Coronary artery (tissue), 2 donors: ENCODE measurements at regions not wholly inside any gene's neighbourhood (a gene's known extent, or its start where the extent isn't known, plus 50 kb on each side); places are given as distances from the start of the nearest gene placed in this dataset.
"Not testable (repeated sequence)": the region's sequence is repeated elsewhere in the genome, so short reads cannot be mapped to it uniquely, and the experiment has no call there.

Source experiments
- DNase-seq: peaks from one replicate; pipeline ENCODE4 v3.0.0-alpha.2; 2017; ENCODE audit warnings: low spot score
- H3K27ac ChIP-seq, 2 donors: fragments of 200-600 bp; sonication (generic); one replicate each; pipeline ENCODE4 v1.5.1; 2016 to 2019
- H3K4me3 ChIP-seq: fragments of 200-600 bp; sonication (generic); 2 replicates; pipeline ENCODE4 v1.5.1; 2016; ENCODE audit warnings: mild to moderate bottlenecking, moderate library complexity
- CTCF ChIP-seq: fragments of 200-600 bp; sonication (generic); IDR thresholded peaks from one replicate; pipeline ENCODE4 v1.5.1; 2019; ENCODE audit warnings: antibody characterized with exemption

- no peak overlapping the region for H3K4me3 ChIP-seq
- DNase-seq = no peak
- no peak for TF ChIP-seq CTCF
- no peak overlapping the region for H3K27ac ChIP-seq
These were observed 141.4 kb upstream of the TBX18 start for GRCh38 chr6:84905823-84906222.

- Histone ChIP-seq H3K27ac (no peak overlapping the region), H3K4me3 (no peak overlapping the region)
- TF ChIP-seq CTCF = no peak
- DNase-seq = no peak
These were observed 138.0 kb upstream of the TBX18 start for GRCh38 chr6:84902354-84902928.

DNA sequence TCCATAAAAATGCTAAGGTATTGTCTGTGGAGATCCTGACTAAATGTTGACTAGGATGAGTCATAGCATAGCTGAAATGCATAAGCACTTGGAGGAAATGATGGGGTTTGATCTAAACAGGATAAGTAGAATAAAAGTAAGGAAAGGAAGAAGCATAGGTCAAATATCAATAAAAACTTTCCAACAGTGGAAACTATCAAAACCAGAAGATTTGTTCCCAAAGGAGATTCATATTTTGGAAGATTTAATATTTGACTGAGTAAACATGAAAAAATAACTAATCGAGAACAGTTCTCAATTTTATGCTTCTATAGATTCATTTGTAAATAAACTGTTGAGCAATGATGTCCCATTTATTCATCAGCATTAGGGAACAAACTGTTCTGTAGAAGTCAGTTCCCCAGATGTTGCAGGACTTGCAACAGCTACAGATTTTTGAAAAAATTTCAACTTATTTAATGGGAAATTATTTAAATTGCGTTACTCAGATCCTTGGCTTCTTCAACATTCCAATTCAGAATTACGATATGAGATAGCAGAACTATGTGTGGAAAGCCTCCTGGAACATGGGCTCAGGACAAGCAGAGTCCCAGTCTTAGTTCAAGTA lies 133.7 kb upstream of the TBX18 start:
- no peak for DNase-seq
- Histone ChIP-seq H3K27ac (no peak overlapping the region), H3K4me3 (no peak overlapping the region)
- TF ChIP-seq CTCF = no peak

DNA sequence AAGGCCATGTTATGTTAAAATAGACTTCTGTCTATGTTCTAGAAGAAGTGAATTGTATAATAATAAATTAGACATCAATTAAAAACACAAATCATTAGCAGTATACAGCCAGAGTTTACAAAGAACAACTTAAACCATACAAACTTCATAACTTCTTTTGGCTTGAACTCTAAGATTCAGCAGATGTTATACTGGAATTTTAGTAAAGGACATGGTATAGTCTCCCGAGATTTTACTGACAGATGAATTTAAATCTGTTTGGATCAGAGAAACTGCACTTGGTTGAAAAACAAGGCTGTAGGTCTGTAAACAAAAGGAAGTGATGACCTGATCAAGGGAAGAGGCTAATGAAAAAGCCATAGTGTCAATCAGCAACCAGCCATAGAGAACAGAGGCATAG lies 132.6 kb upstream of the TBX18 start:
- no peak for DNase-seq
- Histone ChIP-seq H3K4me3 (no peak overlapping the region), H3K27ac (no peak overlapping the region)
- no peak for TF ChIP-seq CTCF

DNA sequence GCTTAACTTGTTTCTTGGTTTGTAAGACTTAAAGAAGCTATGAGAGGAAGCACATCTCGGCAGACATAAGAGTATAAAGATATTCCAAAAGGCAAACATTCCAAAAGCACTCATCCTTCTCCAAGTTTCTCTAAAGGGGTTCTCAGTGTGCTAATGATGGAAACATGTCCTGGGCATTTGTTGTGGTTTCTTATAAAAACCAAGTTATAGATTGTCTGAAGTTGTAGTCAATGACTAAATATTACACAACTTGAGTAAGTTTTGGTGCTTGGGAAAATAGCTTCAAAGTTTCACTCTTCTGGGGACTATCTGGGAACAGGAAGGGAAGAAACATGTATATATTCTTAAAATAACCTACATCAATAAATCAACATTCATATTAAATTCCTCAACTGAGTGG lies 128.3 kb upstream of the TBX18 start:
- no peak for DNase-seq
- no peak overlapping the region for H3K27ac ChIP-seq
- H3K4me3 ChIP-seq = no peak overlapping the region
- TF ChIP-seq CTCF = no peak

GRCh38 chr6:84882768-84883766 lies 118.7 kb upstream of the TBX18 start:
- DNase-seq = no peak

DNA sequence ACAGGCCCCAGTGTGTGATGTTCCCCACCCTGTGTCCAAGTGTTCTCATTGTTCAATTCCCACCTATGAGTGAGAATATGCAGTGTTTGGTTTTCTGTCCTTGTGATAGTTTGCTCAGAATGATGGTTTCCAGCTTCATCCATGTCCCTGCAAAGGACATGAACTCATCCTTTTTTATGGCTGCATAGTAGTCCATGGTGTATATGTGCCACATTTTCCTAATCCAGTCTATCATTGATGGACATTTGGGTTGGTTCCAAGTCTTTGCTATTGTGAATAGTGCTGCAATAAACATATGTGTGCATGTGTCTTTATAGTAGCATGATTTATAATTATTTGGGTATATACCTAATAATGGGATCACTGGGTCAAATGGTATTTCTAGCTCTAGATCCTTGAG lies 115.0 kb upstream of the TBX18 start:
- not testable (repeated sequence) for DNase-seq, H3K4me3 ChIP-seq, H3K27ac ChIP-seq

More at GRCh38 chr6:84882768-84883766, 118.7 kb upstream of the TBX18 start:
- Histone ChIP-seq H3K27ac (no peak overlapping the region), H3K4me3 (no peak overlapping the region)
- TF ChIP-seq CTCF = no peak
